NCI-H1048 (cell line): ENCODE measurements at regions not wholly inside any gene's neighbourhood (a gene's known extent, or its start where the extent isn't known, plus 50 kb on each side); places are given as distances from the start of the nearest gene placed in this dataset.
"Not testable (repeated sequence)": the region's sequence is repeated elsewhere in the genome, so short reads cannot be mapped to it uniquely, and the experiment has no call there.

Experiments
- DNase-seq: peaks from one replicate; lab custom pipeline; 2025; lab: John Stamatoyannopoulos, UW

DNA sequence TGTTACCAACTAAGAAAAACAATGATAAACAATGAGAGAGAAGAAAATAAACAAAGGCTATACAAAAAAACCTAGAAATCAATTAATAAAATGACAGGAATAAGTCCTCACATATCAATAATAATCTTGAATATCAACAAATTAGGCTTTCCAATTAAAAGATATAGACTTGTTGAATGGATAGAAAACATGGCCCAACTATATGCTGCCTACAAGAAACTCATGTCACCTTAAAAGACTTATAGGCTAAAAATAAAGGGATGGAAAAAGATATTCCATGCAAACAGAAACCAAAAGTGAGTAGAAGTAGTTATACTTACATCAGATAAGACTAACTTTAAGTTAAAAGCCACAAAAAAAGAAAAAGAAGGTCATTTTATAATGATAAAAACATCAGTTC is 183.9 kb downstream of the MYRFL start:
- DNase-seq = no peak

- no peak for DNase-seq
These were observed 186.3 kb downstream of the MYRFL start for GRCh38 chr12:70011353-70011752.

GRCh38 chr12:70013016-70013415 is 188.0 kb downstream of the MYRFL start:
- DNase-seq = not testable (repeated sequence)

DNA sequence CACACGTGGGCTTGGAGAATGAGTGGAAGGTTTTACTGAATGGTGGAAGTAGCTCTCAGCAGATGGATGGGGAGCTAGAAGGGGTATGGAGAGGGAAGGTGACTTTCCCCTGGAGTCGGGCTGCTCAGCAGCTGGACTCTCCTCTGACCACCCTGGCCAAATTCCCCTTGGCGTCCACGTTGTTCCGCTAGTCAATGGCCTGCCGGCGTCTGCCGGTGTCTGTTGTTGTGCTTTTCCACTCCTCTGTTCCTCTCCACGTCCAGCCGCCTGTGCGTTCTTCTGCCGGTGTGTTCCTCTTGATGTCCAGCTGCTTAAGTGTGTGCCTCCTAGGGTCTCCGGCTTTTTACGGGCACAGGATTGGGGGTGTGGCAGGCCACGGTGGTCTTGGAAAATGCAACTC is 203.5 kb downstream of the MYRFL start:
- no peak for DNase-seq

- DNase-seq = no peak
These were observed 203.9 kb downstream of the MYRFL start for GRCh38 chr12:70028918-70029317.

- DNase-seq = no peak
These were observed 206.0 kb downstream of the MYRFL start for GRCh38 chr12:70031046-70031445.

DNA sequence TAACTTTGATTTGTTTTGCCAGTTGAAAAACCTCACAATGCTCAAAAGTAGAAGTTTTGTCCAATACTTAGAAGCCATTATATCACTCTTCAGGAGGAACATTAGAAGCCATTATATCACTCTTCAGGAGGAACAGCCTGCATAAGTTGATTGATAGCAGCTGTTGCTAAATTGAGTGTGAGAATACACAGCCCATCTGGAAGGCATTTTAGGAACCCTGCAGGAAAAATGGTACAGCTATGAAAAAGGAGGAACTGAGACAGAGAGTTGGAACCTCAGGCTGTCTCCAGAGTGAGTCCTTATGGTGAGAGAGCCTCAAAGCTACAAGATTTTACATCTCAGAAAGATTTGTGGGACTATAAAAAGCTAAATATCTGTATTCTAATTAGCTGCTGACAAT is 207.0 kb downstream of the MYRFL start:
- DNase-seq = no peak

DNA sequence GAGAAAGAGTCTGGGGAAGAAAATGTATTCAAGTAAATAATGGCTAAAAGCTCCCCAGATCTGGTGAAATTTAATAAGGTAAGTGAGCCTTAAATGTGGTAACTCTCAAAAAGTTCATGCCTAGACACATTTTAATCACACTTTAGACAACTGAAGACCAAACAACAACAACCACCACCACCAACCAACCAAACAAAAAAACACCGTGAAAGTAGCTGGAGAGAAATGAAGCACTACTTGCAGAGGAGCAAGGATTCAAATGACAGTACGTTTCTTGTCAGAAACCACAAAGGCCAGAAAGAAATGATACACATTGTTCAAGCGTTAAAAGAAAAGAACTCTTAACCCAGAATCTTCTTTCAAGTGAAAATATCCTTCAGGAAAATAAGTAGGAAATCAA is 208.3 kb downstream of the MYRFL start:
- DNase-seq = no peak

GRCh38 chr12:70040141-70040540 is 203.1 kb upstream of the CNOT2 start:
- DNase-seq = no peak

- no peak for DNase-seq
These were observed 200.6 kb upstream of the CNOT2 start for GRCh38 chr12:70042675-70043074.

DNA sequence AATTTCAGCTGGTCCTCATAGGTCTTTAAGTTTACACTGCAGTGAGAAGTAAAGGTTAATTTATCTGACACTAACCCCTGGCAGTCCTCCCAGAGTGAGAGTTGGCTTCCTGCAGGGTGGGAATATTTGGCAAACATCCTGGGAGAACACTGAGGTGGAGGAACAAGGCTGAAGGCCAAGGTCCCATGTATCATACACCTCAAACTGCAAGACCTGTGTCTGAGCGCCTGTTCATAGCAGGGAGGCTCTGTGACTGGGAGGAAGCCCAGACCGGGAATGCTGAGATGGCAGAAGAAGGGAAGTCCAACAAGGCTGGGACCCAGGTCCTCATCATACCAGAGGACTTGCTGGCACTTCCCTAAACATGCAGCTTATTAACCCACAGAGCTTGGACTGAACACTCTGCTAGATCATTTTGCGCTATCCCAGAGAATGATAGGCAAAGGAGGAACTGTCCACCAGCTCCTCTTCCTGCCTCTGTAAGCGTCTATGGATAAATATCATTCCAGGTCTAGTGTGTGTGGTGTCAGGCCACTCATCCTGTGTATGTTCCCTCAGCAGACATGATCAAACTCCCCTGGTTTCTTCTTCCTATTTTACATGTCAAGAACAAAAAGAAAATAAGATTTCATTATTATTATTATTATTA is 199.6 kb upstream of the CNOT2 start:
- DNase-seq = no peak

- no peak for DNase-seq
These were observed 199.1 kb upstream of the CNOT2 start for GRCh38 chr12:70044167-70044566.

GRCh38 chr12:70045036-70045435 is 198.2 kb upstream of the CNOT2 start:
- DNase-seq = no peak

GRCh38 chr12:70045514-70045913 is 197.7 kb upstream of the CNOT2 start:
- no peak for DNase-seq

DNA sequence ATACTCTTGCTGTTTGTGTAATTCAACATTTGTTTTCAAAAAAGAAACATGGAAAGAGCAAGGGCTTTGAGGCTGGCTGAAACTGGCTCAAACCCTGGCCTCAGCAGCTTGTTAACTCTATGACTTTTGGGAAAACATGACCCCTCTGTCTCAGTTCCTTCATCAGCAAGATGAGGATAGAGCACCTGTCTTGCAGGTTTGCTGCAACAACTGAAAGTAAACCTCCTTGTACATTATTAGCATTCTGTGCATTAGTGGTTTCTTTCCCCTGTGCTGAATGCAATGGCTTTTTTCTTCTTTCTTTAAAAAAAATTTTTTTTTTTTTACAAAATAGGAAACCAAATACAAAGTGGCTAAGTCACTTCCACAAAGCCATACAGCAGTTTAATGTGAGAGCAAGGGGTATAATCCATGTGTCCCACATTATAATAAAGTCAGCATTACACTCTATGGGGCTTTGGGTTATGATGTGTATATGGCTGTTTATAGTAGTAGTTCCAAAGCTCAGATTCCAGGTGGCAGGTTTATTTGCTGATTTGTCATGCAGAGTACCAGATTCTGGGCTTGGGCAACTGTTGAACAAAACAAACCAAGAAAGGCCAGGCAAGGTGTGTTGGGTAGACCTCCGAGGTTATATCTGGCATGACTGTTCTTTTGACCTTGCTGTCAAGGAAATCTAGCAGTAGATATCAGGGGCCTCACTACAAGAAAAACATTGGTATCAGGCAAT is 194.5 kb upstream of the CNOT2 start:
- no peak for DNase-seq

GRCh38 chr12:70049596-70050360 is 193.5 kb upstream of the CNOT2 start:
- DNase-seq = peak; percentile 19

DNA sequence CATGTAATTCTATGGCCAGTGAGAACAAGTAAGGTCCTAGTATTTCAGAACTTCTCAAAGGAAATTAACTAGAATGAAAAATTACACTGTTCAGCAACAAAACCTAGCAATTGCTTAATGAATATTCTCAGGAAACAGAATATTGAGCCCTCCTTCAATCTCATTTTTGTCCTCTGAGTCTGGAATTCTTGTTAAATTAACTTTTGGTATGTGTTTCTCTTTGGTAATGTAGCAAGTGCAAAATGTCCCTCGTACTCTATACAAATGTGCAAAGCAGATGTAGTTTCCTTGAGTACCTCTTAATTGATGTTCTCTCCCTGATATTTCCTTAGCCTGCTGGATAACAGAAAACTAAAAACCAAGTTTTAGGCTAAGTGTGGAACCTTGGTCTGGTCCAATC is 190.8 kb upstream of the CNOT2 start:
- DNase-seq = no peak

GRCh38 chr12:70052931-70053497 is 190.2 kb upstream of the CNOT2 start:
- DNase-seq = no peak

DNA sequence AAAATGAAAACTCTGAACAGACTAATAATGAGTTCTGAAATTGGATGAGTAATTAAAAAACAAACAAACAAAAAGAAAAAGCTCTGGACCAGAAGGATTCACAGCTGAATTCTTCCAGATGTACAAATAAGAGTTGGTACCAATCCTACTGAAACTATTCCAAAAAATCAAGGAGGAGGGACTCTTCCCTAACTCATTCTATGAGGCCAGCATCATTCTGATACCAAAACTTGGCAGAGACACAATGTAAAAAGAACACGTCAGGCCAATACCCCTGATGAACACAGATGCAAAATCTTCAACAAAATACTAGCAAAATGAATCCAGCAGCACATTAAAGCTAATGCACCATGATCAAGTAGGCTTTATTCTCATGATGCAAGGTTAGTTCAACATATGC is 183.9 kb upstream of the CNOT2 start:
- no peak for DNase-seq

GRCh38 chr12:70060634-70061033 is 182.6 kb upstream of the CNOT2 start:
- no peak for DNase-seq

DNA sequence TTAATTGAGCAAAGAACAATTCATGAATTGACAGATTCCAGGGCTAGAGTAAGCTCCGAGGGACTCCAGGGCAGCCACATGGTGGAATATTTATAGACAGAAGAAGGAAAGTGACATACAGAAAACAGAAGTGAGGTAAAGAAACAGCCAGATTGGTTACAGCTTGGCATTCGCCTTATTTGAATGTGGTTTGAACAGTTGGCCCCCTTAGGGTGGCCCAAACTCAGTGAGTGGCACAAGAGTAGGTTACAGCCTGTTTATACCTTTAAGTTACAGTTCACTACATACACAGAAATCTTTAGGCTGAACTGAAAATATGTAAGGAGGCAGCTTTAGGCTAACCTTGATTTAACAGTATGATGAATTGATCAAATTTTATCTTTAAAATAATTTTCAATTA is 174.5 kb upstream of the CNOT2 start:
- no peak for DNase-seq

DNA sequence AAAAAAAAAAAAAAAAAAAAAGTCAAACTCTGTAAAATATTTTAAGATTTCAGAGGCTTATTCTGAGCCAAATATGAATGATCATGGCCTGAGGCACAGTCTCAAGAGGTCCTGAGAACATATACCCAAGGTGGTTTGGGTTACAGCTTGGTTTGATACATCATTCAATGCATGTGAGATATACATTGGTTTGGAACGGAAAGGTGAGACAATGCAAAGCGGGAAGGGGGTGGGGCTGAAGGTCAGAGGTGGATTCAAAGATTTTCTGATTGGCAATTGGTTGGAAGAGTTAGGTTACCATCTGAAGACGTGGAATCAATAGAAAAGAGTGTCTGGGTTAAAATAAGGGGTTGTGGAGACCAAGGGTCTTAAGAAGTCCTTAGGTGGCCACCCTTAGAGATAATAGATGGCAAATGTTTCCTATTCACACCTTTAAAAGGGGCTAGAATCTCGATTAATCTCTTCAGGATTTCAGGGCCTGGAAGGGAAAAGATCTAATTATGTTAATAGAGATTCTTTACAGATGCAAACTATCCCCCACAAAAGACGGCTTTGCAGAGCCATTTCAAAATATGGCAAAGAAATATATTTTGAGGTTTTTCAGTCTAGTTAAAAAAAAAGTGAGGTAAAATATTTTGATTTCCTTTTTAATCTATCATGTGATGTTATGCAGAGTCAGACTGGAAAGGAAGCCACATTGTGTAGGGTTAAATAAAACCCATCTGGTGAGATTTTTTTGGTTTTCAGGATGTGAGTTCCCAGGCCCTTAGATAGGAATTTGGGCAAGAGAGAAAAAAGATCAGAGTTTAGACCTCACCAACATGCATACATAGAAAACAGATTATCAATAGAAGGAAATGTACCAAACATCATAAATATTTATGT is 173.8 kb upstream of the CNOT2 start:
- no peak for DNase-seq
